ENCODE measurements at regions not wholly inside any gene's neighbourhood (a gene's known extent, or its start where the extent isn't known, plus 50 kb on each side); places are given as distances from the start of the nearest gene placed in this dataset.
"Not testable (repeated sequence)": the region's sequence is repeated elsewhere in the genome, so short reads cannot be mapped to it uniquely, and the experiment has no call there.

- DNase-seq (ENCODE audit: low read depth): no peak
- H3K4me3 ChIP-seq (ENCODE audit: low read depth, low read length): no peak overlapping the region
These were observed 1118.5 kb downstream of the SLC16A7 start for GRCh38 chr12:60714141-60714900.

- DNase-seq (ENCODE audit: low read depth): no peak
- H3K4me3 ChIP-seq (ENCODE audit: low read depth, low read length): no peak overlapping the region
These were observed 1128.6 kb downstream of the SLC16A7 start for GRCh38 chr12:60724475-60724874.

- DNase-seq (ENCODE audit: low read depth): no peak
- no peak overlapping the region for H3K4me3 ChIP-seq (ENCODE audit: low read depth, low read length)
These were observed 1129.2 kb downstream of the SLC16A7 start for GRCh38 chr12:60724984-60725383.

GRCh38 chr12:60752589-60752988 is 1156.8 kb downstream of the SLC16A7 start:
- no peak overlapping the region for H3K4me3 ChIP-seq (ENCODE audit: low read depth, low read length)

GRCh38 chr12:60758224-60758623 is 1162.4 kb downstream of the SLC16A7 start:
- H3K4me3 ChIP-seq (ENCODE audit: low read depth, low read length): no peak overlapping the region
- no peak for DNase-seq (ENCODE audit: low read depth)

More at GRCh38 chr12:60752589-60752988, 1156.8 kb downstream of the SLC16A7 start:
- no peak for DNase-seq (ENCODE audit: low read depth)

- H3K4me3 ChIP-seq (ENCODE audit: low read depth, low read length): no peak overlapping the region
- DNase-seq (ENCODE audit: low read depth): no peak
These were observed 1165.1 kb downstream of the SLC16A7 start for GRCh38 chr12:60760965-60761364.

- DNase-seq (ENCODE audit: low read depth); H3K4me3 ChIP-seq (ENCODE audit: low read depth, low read length): not testable (repeated sequence)
These were observed 1205.3 kb downstream of the SLC16A7 start for GRCh38 chr12:60801166-60801565.

- DNase-seq (ENCODE audit: low read depth): no peak
- no peak overlapping the region for H3K4me3 ChIP-seq (ENCODE audit: low read depth, low read length)
These were observed 1207.3 kb downstream of the SLC16A7 start for GRCh38 chr12:60803147-60803546.

GRCh38 chr12:60805364-60805763 is 1209.5 kb downstream of the SLC16A7 start:
- DNase-seq (ENCODE audit: low read depth): no peak

GRCh38 chr12:60819794-60820193 is 1224.0 kb downstream of the SLC16A7 start:
- no peak overlapping the region for H3K4me3 ChIP-seq (ENCODE audit: low read depth, low read length)
- no peak for DNase-seq (ENCODE audit: low read depth)

More at GRCh38 chr12:60805364-60805763, 1209.5 kb downstream of the SLC16A7 start:
- H3K4me3 ChIP-seq (ENCODE audit: low read depth, low read length): no peak overlapping the region

GRCh38 chr12:60822580-60822979 is 1226.8 kb downstream of the SLC16A7 start:
- no peak for DNase-seq (ENCODE audit: low read depth)
- no peak overlapping the region for H3K4me3 ChIP-seq (ENCODE audit: low read depth, low read length)

- no peak for DNase-seq (ENCODE audit: low read depth)
- H3K4me3 ChIP-seq (ENCODE audit: low read depth, low read length): no peak overlapping the region
These were observed 1234.6 kb downstream of the SLC16A7 start for GRCh38 chr12:60830381-60830780.

- DNase-seq (ENCODE audit: low read depth): no peak
- no peak overlapping the region for H3K4me3 ChIP-seq (ENCODE audit: low read depth, low read length)
These were observed 1236.5 kb downstream of the SLC16A7 start for GRCh38 chr12:60832290-60832689.

GRCh38 chr12:60834372-60834771 is 1238.5 kb downstream of the SLC16A7 start:
- H3K4me3 ChIP-seq (ENCODE audit: low read depth, low read length): no peak overlapping the region
- no peak for DNase-seq (ENCODE audit: low read depth)

GRCh38 chr12:60834806-60835205 is 1239.0 kb downstream of the SLC16A7 start:
- DNase-seq (ENCODE audit: low read depth): no peak
- no peak overlapping the region for H3K4me3 ChIP-seq (ENCODE audit: low read depth, low read length)

- H3K4me3 ChIP-seq (ENCODE audit: low read depth, low read length): no peak overlapping the region
- no peak for DNase-seq (ENCODE audit: low read depth)
These were observed 1240.8 kb downstream of the SLC16A7 start for GRCh38 chr12:60836651-60837050.

GRCh38 chr12:60842181-60842580 is 1246.4 kb downstream of the SLC16A7 start:
- DNase-seq (ENCODE audit: low read depth): no peak
- H3K4me3 ChIP-seq (ENCODE audit: low read depth, low read length): no peak overlapping the region

GRCh38 chr12:60844101-60844500 is 1248.3 kb downstream of the SLC16A7 start:
- no peak for DNase-seq (ENCODE audit: low read depth)
- H3K4me3 ChIP-seq (ENCODE audit: low read depth, low read length): no peak overlapping the region

GRCh38 chr12:60844875-60845274 is 1249.0 kb downstream of the SLC16A7 start:
- H3K4me3 ChIP-seq (ENCODE audit: low read depth, low read length): no peak overlapping the region
- no peak for DNase-seq (ENCODE audit: low read depth)

GRCh38 chr12:60845696-60846095 is 1249.9 kb downstream of the SLC16A7 start:
- no peak for DNase-seq (ENCODE audit: low read depth)

GRCh38 chr12:60847281-60847680 is 1251.5 kb downstream of the SLC16A7 start:
- DNase-seq (ENCODE audit: low read depth): no peak
- no peak overlapping the region for H3K4me3 ChIP-seq (ENCODE audit: low read depth, low read length)

More at GRCh38 chr12:60845696-60846095, 1249.9 kb downstream of the SLC16A7 start:
- no peak overlapping the region for H3K4me3 ChIP-seq (ENCODE audit: low read depth, low read length)

Measured in skeletal muscle cell (primary cell).